H1 (cell line): ENCODE measurements at regions not wholly inside any gene's neighbourhood (a gene's known extent, or its start where the extent isn't known, plus 50 kb on each side); places are given as distances from the start of the nearest gene placed in this dataset.

Source experiments
- CREB1 ChIP-seq: IDR thresholded peaks from 2 replicates; pipeline ENCODE4 v1.6.1; 2012; ENCODE audit warnings: inconsistent platforms
- EZH2 ChIP-seq: fragments of 200-600 bp; sonication (generic); IDR thresholded peaks from 2 replicates; pipeline ENCODE4 v1.7.1; 2012; ENCODE audit warnings: low read depth, mild to moderate bottlenecking, moderate library complexity, low read length, inconsistent platforms; ENCODE audit not compliant: severe bottlenecking
- MAX ChIP-seq: IDR thresholded peaks from 2 replicates; pipeline ENCODE4 v1.6.1; 2012; ENCODE audit warnings: inconsistent platforms

- TF ChIP-seq CREB1 (no peak), EZH2 (no peak), MAX (no peak)
Measured at GRCh38 chr20:48209102-48209501, 423.8 kb upstream of the SULF2 start.
